Muscle layer of duodenum (tissue), 2 donors: ENCODE measurements at regions not wholly inside any gene's neighbourhood (a gene's known extent, or its start where the extent isn't known, plus 50 kb on each side); places are given as distances from the start of the nearest gene placed in this dataset.

ENCODE experiments used
- H3K27ac ChIP-seq: one replicate; pipeline ENCODE4 v1.7.0; 2013; ENCODE audit warnings: mild to moderate bottlenecking, low read length
- H3K27me3 ChIP-seq: one replicate; pipeline ENCODE4 v1.7.0; 2013; ENCODE audit warnings: low read depth, mild to moderate bottlenecking, control low read depth, low read length
- H3K36me3 ChIP-seq, 2 donors: one replicate each; pipeline ENCODE4 v1.7.0; 2013; ENCODE audit warnings: low read length in 2 of 2, control low read depth in 1 of 2, mild to moderate bottlenecking in 1 of 2; ENCODE audit not compliant: insufficient read depth in 2 of 2, control insufficient read depth in 1 of 2
- H3K4me1 ChIP-seq, 2 donors: one replicate each; pipeline ENCODE4 v1.7.0; 2013; ENCODE audit warnings: low read length in 2 of 2, mild to moderate bottlenecking in 2 of 2, control low read depth in 1 of 2, moderate library complexity in 1 of 2; ENCODE audit not compliant: insufficient read depth in 2 of 2, control insufficient read depth in 1 of 2
- H3K4me3 ChIP-seq, 2 donors: one replicate each; pipeline ENCODE4 v1.7.0; 2013; ENCODE audit warnings: low read length in 2 of 2, low read depth in 1 of 2, mild to moderate bottlenecking in 1 of 2
- H3K9me3 ChIP-seq, 2 donors: one replicate each; pipeline ENCODE4 v1.7.0; 2013; ENCODE audit warnings: low read length in 2 of 2, control low read depth in 1 of 2, mild to moderate bottlenecking in 1 of 2; ENCODE audit not compliant: control insufficient read depth in 1 of 2
- donor health status: healthy.

DNA sequence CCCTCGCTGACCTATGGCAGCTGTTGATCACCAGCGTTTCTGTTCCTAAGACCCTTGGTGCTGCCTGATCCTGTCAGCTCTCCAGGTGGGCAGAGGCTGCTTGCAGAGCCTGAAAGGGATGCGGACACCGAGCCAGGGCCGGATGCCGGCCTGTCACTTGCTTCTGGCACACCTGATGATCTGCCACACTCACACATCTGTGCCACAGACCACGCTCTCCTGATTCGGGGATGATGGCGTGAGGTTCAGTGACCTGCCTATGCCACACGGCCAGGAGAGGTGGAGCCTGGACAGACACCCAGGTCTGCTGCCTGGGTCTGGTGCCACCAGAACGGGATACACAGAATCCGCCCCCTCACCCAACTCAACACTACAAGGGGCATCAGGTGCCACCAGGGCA is 129.4 kb upstream of the GLI2 start:
- no peaks in the 10 kb centered on the region for H3K27me3 ChIP-seq
- H3K4me1 ChIP-seq: no peaks in the 10 kb centered on the region
- H3K36me3 ChIP-seq: no peaks in the 10 kb centered on the region
- H3K4me3 ChIP-seq: no peak overlapping the region
- no peaks in the 10 kb centered on the region for H3K9me3 ChIP-seq
- no peak overlapping the region for H3K27ac ChIP-seq

GRCh38 chr2:120606931-120607330 is 128.7 kb upstream of the GLI2 start:
- Histone ChIP-seq H3K4me3 (no peak overlapping the region), H3K36me3 (no peaks in the 10 kb centered on the region), H3K27me3 (no peaks in the 10 kb centered on the region), H3K27ac (no peak overlapping the region), H3K4me1 (no peaks in the 10 kb centered on the region), H3K9me3 (no peaks in the 10 kb centered on the region)

DNA sequence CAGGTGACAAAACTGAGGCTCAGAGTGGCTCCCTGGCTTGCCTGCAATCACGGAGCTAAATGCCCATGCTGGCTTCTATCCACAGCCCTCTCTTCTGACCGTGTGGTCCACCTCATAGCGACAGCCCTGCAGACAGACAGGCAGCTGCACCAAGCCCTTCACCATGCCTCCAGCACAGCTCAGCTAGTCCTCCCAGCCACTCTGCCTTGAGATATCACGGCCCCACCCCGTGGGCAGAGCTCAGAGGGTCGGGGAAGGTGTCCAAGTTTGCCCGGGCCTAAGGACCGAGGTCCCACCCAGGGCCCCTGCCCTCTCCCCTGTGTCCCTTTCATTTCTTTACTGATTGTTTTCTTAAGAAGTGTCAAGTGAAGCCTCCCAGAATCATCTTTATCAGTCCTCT is 128.2 kb upstream of the GLI2 start:
- H3K36me3 ChIP-seq: no peaks in the 10 kb centered on the region
- H3K4me3 ChIP-seq: no peak overlapping the region
- no peaks in the 10 kb centered on the region for H3K4me1 ChIP-seq
- H3K27ac ChIP-seq: no peak overlapping the region
- no peaks in the 10 kb centered on the region for H3K27me3 ChIP-seq
- no peaks in the 10 kb centered on the region for H3K9me3 ChIP-seq

DNA sequence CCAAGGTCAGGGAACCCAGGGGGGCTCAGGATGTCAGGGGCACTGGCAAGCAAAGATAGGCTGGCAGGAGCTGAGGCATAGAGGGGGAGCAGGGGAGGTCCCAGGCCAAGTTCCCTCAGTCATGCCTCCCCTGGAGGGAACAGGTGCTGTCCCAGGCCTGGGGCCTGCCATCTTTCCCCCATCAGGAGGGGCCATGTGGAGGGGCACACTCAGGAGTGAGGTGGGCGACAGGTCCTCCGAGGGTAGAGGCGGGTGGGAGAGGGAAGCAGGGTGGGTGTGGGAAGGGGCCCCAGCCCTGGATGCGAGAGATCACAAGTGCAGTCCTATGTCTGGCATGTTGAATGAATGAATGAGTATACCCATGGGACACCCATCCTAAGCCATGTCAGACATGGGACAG is 127.7 kb upstream of the GLI2 start:
- Histone ChIP-seq H3K4me1 (no peaks in the 10 kb centered on the region), H3K27ac (no peak overlapping the region), H3K4me3 (no peak overlapping the region), H3K36me3 (no peaks in the 10 kb centered on the region), H3K9me3 (no peaks in the 10 kb centered on the region), H3K27me3 (no peaks in the 10 kb centered on the region)

GRCh38 chr2:120609826-120610395 is 125.8 kb upstream of the GLI2 start:
- H3K9me3 ChIP-seq: no peaks in the 10 kb centered on the region
- H3K4me3 ChIP-seq: no peak overlapping the region
- no peaks in the 10 kb centered on the region for H3K36me3 ChIP-seq
- H3K27ac ChIP-seq: no peak overlapping the region
- H3K27me3 ChIP-seq: no peaks in the 10 kb centered on the region
- peaks cover 0 to 8% of the 10 kb centered on the region in 2 donors for H3K4me1 ChIP-seq

- Histone ChIP-seq H3K27me3 (no peaks in the 10 kb centered on the region), H3K4me1 (peaks cover 0 to 8% of the 10 kb centered on the region in 2 donors), H3K4me3 (no peak overlapping the region), H3K27ac (no peak overlapping the region), H3K9me3 (no peaks in the 10 kb centered on the region), H3K36me3 (no peaks in the 10 kb centered on the region)
These were observed 124.7 kb upstream of the GLI2 start for GRCh38 chr2:120611016-120611415.

- Histone ChIP-seq H3K4me3 (no peak overlapping the region), H3K36me3 (no peaks in the 10 kb centered on the region), H3K27ac (no peak overlapping the region), H3K9me3 (no peaks in the 10 kb centered on the region), H3K4me1 (peaks cover 0 to 8% of the 10 kb centered on the region in 2 donors), H3K27me3 (no peaks in the 10 kb centered on the region)
These were observed 123.7 kb upstream of the GLI2 start for GRCh38 chr2:120611961-120612360.

- H3K4me3 ChIP-seq: no peak overlapping the region
- no peaks in the 10 kb centered on the region for H3K36me3 ChIP-seq
- no peak overlapping the region for H3K27ac ChIP-seq
- no peaks in the 10 kb centered on the region for H3K27me3 ChIP-seq
- H3K4me1 ChIP-seq: peaks cover 0 to 8% of the 10 kb centered on the region in 2 donors
- no peaks in the 10 kb centered on the region for H3K9me3 ChIP-seq
These were observed 123.2 kb upstream of the GLI2 start for GRCh38 chr2:120612471-120612870.

DNA sequence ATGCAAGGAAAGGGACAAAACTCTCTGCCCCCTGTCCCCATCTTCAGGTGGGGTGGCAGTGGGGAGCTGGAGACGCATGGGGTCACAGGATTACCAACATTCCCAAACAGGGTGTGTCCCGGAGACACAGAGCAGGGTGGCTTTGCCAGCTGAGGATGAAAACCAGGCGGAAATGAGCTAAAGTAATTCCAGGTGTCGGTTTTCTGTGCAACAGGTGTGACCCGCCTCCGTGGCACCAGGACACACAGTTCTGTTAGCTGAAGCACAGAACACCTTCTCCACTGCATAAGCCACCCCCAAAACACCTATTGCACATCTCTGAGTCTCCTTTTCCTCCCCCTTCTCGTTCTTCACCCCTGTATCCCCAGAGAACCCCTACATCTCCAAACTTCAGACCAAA is 122.7 kb upstream of the GLI2 start:
- no peaks in the 10 kb centered on the region for H3K36me3 ChIP-seq
- no peaks in the 10 kb centered on the region for H3K27me3 ChIP-seq

GRCh38 chr2:120613742-120614571 is 121.7 kb upstream of the GLI2 start:
- H3K4me3 ChIP-seq: no peak overlapping the region
- H3K27ac ChIP-seq: no peak overlapping the region
- H3K9me3 ChIP-seq: no peaks in the 10 kb centered on the region
- H3K4me1 ChIP-seq: peaks cover 0 to 8% of the 10 kb centered on the region in 2 donors
- no peaks in the 10 kb centered on the region for H3K36me3 ChIP-seq
- H3K27me3 ChIP-seq: no peaks in the 10 kb centered on the region

More for the DNA sequence above, 122.7 kb upstream of the GLI2 start:
- H3K4me3 ChIP-seq: no peak overlapping the region
- H3K9me3 ChIP-seq: no peaks in the 10 kb centered on the region
- peaks cover 0 to 8% of the 10 kb centered on the region in 2 donors for H3K4me1 ChIP-seq
- H3K27ac ChIP-seq: no peak overlapping the region

GRCh38 chr2:120614901-120615300 is 120.8 kb upstream of the GLI2 start:
- H3K27ac ChIP-seq: no peak overlapping the region
- H3K36me3 ChIP-seq: no peaks in the 10 kb centered on the region
- H3K27me3 ChIP-seq: no peaks in the 10 kb centered on the region
- H3K9me3 ChIP-seq: no peaks in the 10 kb centered on the region
- no peak overlapping the region for H3K4me3 ChIP-seq
- H3K4me1 ChIP-seq: peaks cover 0 to 8% of the 10 kb centered on the region in 2 donors
